ENCODE measurements at regions not wholly inside any gene's neighbourhood (a gene's known extent, or its start where the extent isn't known, plus 50 kb on each side); places are given as distances from the start of the nearest gene placed in this dataset.
"Not testable (repeated sequence)": the region's sequence is repeated elsewhere in the genome, so short reads cannot be mapped to it uniquely, and the experiment has no call there.

GRCh38 chr15:81880314-81880713, 165.5 kb downstream of the MEX3B start:
- Mint-ChIP-seq H3K27ac (ENCODE audit: unreplicated experiment) (no peak overlapping the region), H3K4me3 (ENCODE audit: unreplicated experiment) (no peak overlapping the region), H3K27me3 (ENCODE audit: unreplicated experiment) (no peaks in the 10 kb centered on the region), H3K9me3 (ENCODE audit: unreplicated experiment) (peaks cover 4% of the 10 kb centered on the region), H3K36me3 (ENCODE audit: unreplicated experiment) (no peaks in the 10 kb centered on the region), H3K4me1 (ENCODE audit: low read depth, unreplicated experiment) (no peaks in the 10 kb centered on the region)
- no peak for TF ChIP-seq CTCF (IDR thresholded peaks at IDR 0.05; ENCODE audit: partially characterized antibody, unreplicated experiment)
- no peak for DNase-seq

GRCh38 chr15:81875717-81876116, 170.1 kb downstream of the MEX3B start:
- not testable (repeated sequence) for H3K36me3 Mint-ChIP-seq (ENCODE audit: unreplicated experiment); H3K27me3 Mint-ChIP-seq (ENCODE audit: unreplicated experiment); H3K4me3 Mint-ChIP-seq (ENCODE audit: unreplicated experiment); DNase-seq; H3K4me1 Mint-ChIP-seq (ENCODE audit: low read depth, unreplicated experiment); H3K27ac Mint-ChIP-seq (ENCODE audit: unreplicated experiment); H3K9me3 Mint-ChIP-seq (ENCODE audit: unreplicated experiment)

- Mint-ChIP-seq H3K27me3 (ENCODE audit: unreplicated experiment) (peaks cover 14% of the 10 kb centered on the region), H3K4me3 (ENCODE audit: unreplicated experiment) (peak overlapping the region; percentile 98), H3K36me3 (ENCODE audit: unreplicated experiment) (peaks cover 34% of the 10 kb centered on the region), H3K9me3 (ENCODE audit: unreplicated experiment) (peaks cover 15% of the 10 kb centered on the region), H3K4me1 (ENCODE audit: low read depth, unreplicated experiment) (peaks cover 13% of the 10 kb centered on the region), H3K27ac (ENCODE audit: unreplicated experiment) (peak overlapping the region; percentile 100)
- DNase-seq: not testable (repeated sequence)
Observed at GRCh38 chr15:81870746-81871106, 175.1 kb downstream of the MEX3B start.

- peaks cover 15% of the 10 kb centered on the region for H3K9me3 Mint-ChIP-seq (ENCODE audit: unreplicated experiment)
- peak overlapping the region; percentile 98 for H3K4me3 Mint-ChIP-seq (ENCODE audit: unreplicated experiment)
- peaks cover 14% of the 10 kb centered on the region for H3K27me3 Mint-ChIP-seq (ENCODE audit: unreplicated experiment)
- peaks cover 13% of the 10 kb centered on the region for H3K4me1 Mint-ChIP-seq (ENCODE audit: low read depth, unreplicated experiment)
- peak overlapping the region; percentile 100 for H3K27ac Mint-ChIP-seq (ENCODE audit: unreplicated experiment)
- DNase-seq: not testable (repeated sequence)
- peaks cover 35% of the 10 kb centered on the region for H3K36me3 Mint-ChIP-seq (ENCODE audit: unreplicated experiment)
Observed at GRCh38 chr15:81870062-81870745, 175.6 kb downstream of the MEX3B start.

- peak overlapping the region; percentile 98 for H3K4me3 Mint-ChIP-seq (ENCODE audit: unreplicated experiment)
- peaks cover 15% of the 10 kb centered on the region for H3K9me3 Mint-ChIP-seq (ENCODE audit: unreplicated experiment)
- H3K36me3 Mint-ChIP-seq (ENCODE audit: unreplicated experiment): peaks cover 40% of the 10 kb centered on the region
- H3K4me1 Mint-ChIP-seq (ENCODE audit: low read depth, unreplicated experiment): peaks cover 13% of the 10 kb centered on the region
- TF ChIP-seq CTCF (IDR thresholded peaks at IDR 0.05; ENCODE audit: partially characterized antibody, unreplicated experiment): no peak
- peaks cover 14% of the 10 kb centered on the region for H3K27me3 Mint-ChIP-seq (ENCODE audit: unreplicated experiment)
- peak; percentile 43 for DNase-seq
- H3K27ac Mint-ChIP-seq (ENCODE audit: unreplicated experiment): peak overlapping the region; percentile 100
Observed at GRCh38 chr15:81869161-81869954, 176.5 kb downstream of the MEX3B start.

GRCh38 chr15:81865850-81866537, 179.8 kb downstream of the MEX3B start:
- Mint-ChIP-seq H3K27me3 (ENCODE audit: unreplicated experiment) (peaks cover 14% of the 10 kb centered on the region), H3K36me3 (ENCODE audit: unreplicated experiment) (peaks cover 43% of the 10 kb centered on the region), H3K4me1 (ENCODE audit: low read depth, unreplicated experiment) (peaks cover 13% of the 10 kb centered on the region), H3K9me3 (ENCODE audit: unreplicated experiment) (peaks cover 12% of the 10 kb centered on the region), H3K27ac (ENCODE audit: unreplicated experiment) (no peak overlapping the region), H3K4me3 (ENCODE audit: unreplicated experiment) (no peak overlapping the region)
- TF ChIP-seq CTCF (IDR thresholded peaks at IDR 0.05; ENCODE audit: partially characterized antibody, unreplicated experiment): no peak
- no peak for DNase-seq

Data from glutamatergic neuron (in vitro differentiated cells).